ENCODE measurements at regions not wholly inside any gene's neighbourhood (a gene's known extent, or its start where the extent isn't known, plus 50 kb on each side); places are given as distances from the start of the nearest gene placed in this dataset.
"Not testable (repeated sequence)": the region's sequence is repeated elsewhere in the genome, so short reads cannot be mapped to it uniquely, and the experiment has no call there.

DNA sequence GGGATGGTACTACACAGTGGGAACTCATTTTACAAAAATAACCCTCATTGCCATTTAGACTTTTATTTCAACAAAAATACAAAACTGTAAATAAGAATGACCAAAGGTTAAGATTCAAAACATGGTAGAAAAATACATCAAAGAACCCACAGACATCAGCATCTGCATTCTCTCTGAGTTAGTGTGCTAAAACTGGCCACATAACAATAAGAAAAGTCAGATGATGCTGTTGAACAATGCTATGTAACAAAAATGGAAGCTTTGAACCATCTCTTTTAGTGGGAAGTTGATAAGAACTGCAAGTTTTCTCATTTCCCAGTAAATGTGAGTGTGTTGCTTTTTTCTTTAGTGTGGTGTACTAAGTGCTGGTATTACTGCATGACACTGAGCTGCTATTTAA lies 888.4 kb upstream of the EPHA5 start:
- no peak overlapping the region for H3K27ac Mint-ChIP-seq (ENCODE audit: low read depth, unreplicated experiment)
- H3K27me3 Mint-ChIP-seq (ENCODE audit: insufficient read depth, unreplicated experiment): no peaks in the 10 kb centered on the region
- no peak overlapping the region for H3K4me3 Mint-ChIP-seq (ENCODE audit: unreplicated experiment)
- no peak for TF ChIP-seq CTCF (IDR thresholded peaks at IDR 0.05; ENCODE audit: unreplicated experiment)
- no peaks in the 10 kb centered on the region for H3K4me1 Mint-ChIP-seq (ENCODE audit: insufficient read depth, unreplicated experiment)
- no peaks in the 10 kb centered on the region for H3K9me3 Mint-ChIP-seq (ENCODE audit: unreplicated experiment)
- H3K36me3 Mint-ChIP-seq (ENCODE audit: insufficient read depth, unreplicated experiment): no peaks in the 10 kb centered on the region
- no peak for DNase-seq (ENCODE audit: unreplicated experiment)
- ChIA-PET POLR2A (interaction anchor here (0.6 to 1.2 kb wide), 2 partner anchors 68 to 137 kb away, joined by 3 to 5 read pairs; no protein-coding TSS in a partner anchor), CTCF (no interaction called here)
- intact Hi-C loops (cut with micrococcal nuclease): no loop called here
- no TSS peak for BruUV-seq (replicated peaks)

GRCh38 chr4:66556651-66557278 lies 886.5 kb upstream of the EPHA5 start:
- BruUV-seq (replicated peaks): no TSS peak
- no peak for TF ChIP-seq CTCF (IDR thresholded peaks at IDR 0.05; ENCODE audit: unreplicated experiment)

GRCh38 chr4:66555301-66555700 lies 885.0 kb upstream of the EPHA5 start:
- CTCF ChIA-PET: interaction anchor here (1.5 kb wide), 1 partner anchor 10 kb away, joined by 4 read pairs; no protein-coding TSS in a partner anchor
- intact Hi-C loops (cut with micrococcal nuclease): no loop called here

More at GRCh38 chr4:66556651-66557278, 886.5 kb upstream of the EPHA5 start:
- Mint-ChIP-seq H3K4me1 (ENCODE audit: insufficient read depth, unreplicated experiment) (no peaks in the 10 kb centered on the region), H3K27me3 (ENCODE audit: insufficient read depth, unreplicated experiment) (no peaks in the 10 kb centered on the region), H3K9me3 (ENCODE audit: unreplicated experiment) (no peaks in the 10 kb centered on the region), H3K27ac (ENCODE audit: low read depth, unreplicated experiment) (no peak overlapping the region), H3K36me3 (ENCODE audit: insufficient read depth, unreplicated experiment) (no peaks in the 10 kb centered on the region), H3K4me3 (ENCODE audit: unreplicated experiment) (no peak overlapping the region)
- intact Hi-C loops (cut with micrococcal nuclease): no loop called here
- ChIA-PET POLR2A (no interaction called here), CTCF (interaction anchor here (0.8 to 1.5 kb wide), 2 partner anchors 8 to 1837 kb away, joined by 3 to 4 read pairs; no protein-coding TSS in a partner anchor)
- no peak for DNase-seq (ENCODE audit: unreplicated experiment)

DNA sequence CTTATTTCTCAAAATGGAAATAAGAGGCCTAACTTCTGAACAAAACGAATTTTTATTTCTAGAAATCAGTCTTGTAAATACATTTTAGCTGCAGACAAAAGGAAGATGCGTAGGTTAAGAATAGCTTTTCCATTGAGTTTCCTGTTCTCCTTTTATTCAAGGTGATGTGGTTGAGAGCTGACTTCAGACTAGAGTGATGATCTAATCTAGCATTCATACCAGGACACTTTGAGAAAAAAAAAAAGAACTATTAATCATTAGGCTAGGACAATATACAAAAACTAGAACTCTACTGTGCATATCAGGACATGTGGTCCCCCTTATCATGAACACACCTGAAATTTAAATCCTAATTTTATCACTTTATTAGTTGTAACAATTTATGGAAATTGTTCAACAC lies 884.5 kb upstream of the EPHA5 start:
- no peaks in the 10 kb centered on the region for H3K27me3 Mint-ChIP-seq (ENCODE audit: insufficient read depth, unreplicated experiment)
- TF ChIP-seq CTCF (IDR thresholded peaks at IDR 0.05; ENCODE audit: unreplicated experiment): no peak
- BruUV-seq (replicated peaks): no TSS peak
- H3K27ac Mint-ChIP-seq (ENCODE audit: low read depth, unreplicated experiment): no peak overlapping the region
- ChIA-PET CTCF (no interaction called here), POLR2A (no interaction called here)
- no peaks in the 10 kb centered on the region for H3K9me3 Mint-ChIP-seq (ENCODE audit: unreplicated experiment)
- no peak overlapping the region for H3K4me3 Mint-ChIP-seq (ENCODE audit: unreplicated experiment)
- H3K4me1 Mint-ChIP-seq (ENCODE audit: insufficient read depth, unreplicated experiment): no peaks in the 10 kb centered on the region
- DNase-seq (ENCODE audit: unreplicated experiment): no peak
- intact Hi-C loops (cut with micrococcal nuclease): no loop called here
- H3K36me3 Mint-ChIP-seq (ENCODE audit: insufficient read depth, unreplicated experiment): no peaks in the 10 kb centered on the region

More at GRCh38 chr4:66555301-66555700, 885.0 kb upstream of the EPHA5 start:
- TF ChIP-seq CTCF (IDR thresholded peaks at IDR 0.05; ENCODE audit: unreplicated experiment): no peak
- Mint-ChIP-seq H3K27me3 (ENCODE audit: insufficient read depth, unreplicated experiment) (no peaks in the 10 kb centered on the region), H3K36me3 (ENCODE audit: insufficient read depth, unreplicated experiment) (no peaks in the 10 kb centered on the region), H3K9me3 (ENCODE audit: unreplicated experiment) (no peaks in the 10 kb centered on the region), H3K27ac (ENCODE audit: low read depth, unreplicated experiment) (no peak overlapping the region), H3K4me1 (ENCODE audit: insufficient read depth, unreplicated experiment) (no peaks in the 10 kb centered on the region), H3K4me3 (ENCODE audit: unreplicated experiment) (no peak overlapping the region)
- BruUV-seq (replicated peaks): no TSS peak
- POLR2A ChIA-PET: interaction anchor here (0.5 kb wide), 1 partner anchor 35 kb away, joined by 3 read pairs; no protein-coding TSS in a partner anchor
- no peak for DNase-seq (ENCODE audit: unreplicated experiment)

DNA sequence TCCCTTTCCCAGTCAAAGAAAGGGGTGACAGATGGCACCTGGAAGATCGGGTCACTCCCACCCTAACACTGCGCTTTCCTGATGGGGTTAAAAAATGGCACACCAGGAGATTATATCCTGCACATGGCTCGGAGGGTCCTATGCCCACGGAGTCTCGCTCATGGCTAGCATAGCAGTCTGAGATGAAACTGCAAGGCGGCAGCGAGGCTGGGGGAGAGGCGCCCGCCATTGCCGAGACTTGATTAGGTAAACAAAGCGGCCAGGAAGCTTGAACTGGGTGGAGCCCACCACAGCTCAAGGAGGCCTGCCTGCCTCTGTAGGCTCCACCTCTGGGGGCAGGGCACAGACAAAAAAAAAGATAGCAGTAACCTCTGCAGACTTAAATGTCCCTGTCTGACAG lies 875.0 kb upstream of the EPHA5 start:
- CTCF ChIA-PET; intact Hi-C loops (cut with micrococcal nuclease); DNase-seq (ENCODE audit: unreplicated experiment); H3K9me3 Mint-ChIP-seq (ENCODE audit: unreplicated experiment); H3K4me1 Mint-ChIP-seq (ENCODE audit: insufficient read depth, unreplicated experiment); H3K27ac Mint-ChIP-seq (ENCODE audit: low read depth, unreplicated experiment); H3K4me3 Mint-ChIP-seq (ENCODE audit: unreplicated experiment); H3K36me3 Mint-ChIP-seq (ENCODE audit: insufficient read depth, unreplicated experiment); BruUV-seq (replicated peaks); H3K27me3 Mint-ChIP-seq (ENCODE audit: insufficient read depth, unreplicated experiment): not testable (repeated sequence)
- POLR2A ChIA-PET: interaction anchor here (0.6 kb wide), 1 partner anchor 17 kb away, joined by 3 read pairs; no protein-coding TSS in a partner anchor
